Activated CD8-positive, alpha-beta memory T cell treated with anti-CD3 and anti-CD28 coated beads, Interleukin-2, amount 50 U/mL, for 24 hours (primary cell): ENCODE measurements at regions not wholly inside any gene's neighbourhood (a gene's known extent, or its start where the extent isn't known, plus 50 kb on each side); places are given as distances from the start of the nearest gene placed in this dataset.
A peak's percentile ranks its signal among the peaks of the same experiment; 100 is the strongest.
"Not testable (repeated sequence)": the region's sequence is repeated elsewhere in the genome, so short reads cannot be mapped to it uniquely, and the experiment has no call there.

Experiments
- DNase-seq: peaks from one replicate; pipeline ENCODE4 v3.0.0-alpha.2; 2020; ENCODE audit errors: extremely low read depth

DNA sequence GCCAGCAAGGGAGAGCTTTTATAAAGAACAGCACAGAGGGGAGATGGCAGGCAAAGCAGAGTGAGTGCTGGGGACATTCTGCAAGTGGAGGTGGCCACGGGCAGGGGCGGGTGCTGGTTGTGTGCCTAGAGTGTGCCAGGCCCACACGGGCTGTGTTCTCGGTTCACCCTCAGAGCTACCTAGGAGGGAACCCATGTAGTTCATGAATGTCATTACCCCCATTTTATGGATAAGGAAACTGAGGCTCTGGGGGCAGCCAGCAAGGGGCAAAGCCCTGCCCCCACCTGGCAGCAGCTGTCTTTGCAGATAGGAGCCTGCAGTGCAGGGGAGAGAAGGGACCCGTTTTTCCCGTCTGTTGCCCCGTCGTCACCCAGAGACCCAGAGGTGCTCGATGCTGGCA, 85.2 kb upstream of the NCOR2 start:
- no peak for DNase-seq

DNA sequence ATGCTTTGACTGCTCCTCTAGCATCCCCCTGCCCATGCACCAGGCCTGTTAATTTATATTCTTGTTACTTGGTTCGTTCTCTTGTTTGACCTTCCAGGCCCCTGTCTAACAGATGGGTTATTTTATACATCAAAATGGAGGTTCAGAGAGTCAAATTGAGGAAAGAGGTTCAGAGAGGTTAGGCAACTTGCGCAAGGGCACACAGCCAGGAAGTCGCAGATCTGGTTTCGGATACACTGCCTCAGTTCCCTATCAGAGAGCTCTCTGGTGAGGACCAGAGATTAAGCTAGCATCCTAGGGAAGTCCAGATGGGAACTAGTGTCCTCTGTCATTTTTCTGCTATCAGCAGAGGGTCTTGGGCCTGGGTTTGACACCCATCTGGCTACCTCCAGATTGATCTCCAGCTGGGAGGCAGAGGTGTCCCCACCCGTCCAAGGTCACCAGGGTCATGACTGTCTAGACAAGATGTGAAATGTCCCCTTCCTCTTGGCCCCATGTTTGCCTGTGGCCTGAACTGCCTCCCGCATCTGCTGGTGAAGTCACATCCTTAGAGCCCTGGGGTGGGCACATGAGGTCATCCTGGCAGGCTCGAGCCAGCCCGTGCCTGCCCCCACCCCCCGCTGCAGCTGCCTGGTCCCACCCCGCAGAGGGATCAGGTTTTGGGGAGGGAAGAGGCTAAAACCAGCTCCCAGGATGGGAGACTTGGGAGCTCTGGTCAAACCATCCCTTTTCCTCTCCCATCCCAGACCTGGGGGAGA, 84.3 kb upstream of the NCOR2 start:
- no peak for DNase-seq

DNA sequence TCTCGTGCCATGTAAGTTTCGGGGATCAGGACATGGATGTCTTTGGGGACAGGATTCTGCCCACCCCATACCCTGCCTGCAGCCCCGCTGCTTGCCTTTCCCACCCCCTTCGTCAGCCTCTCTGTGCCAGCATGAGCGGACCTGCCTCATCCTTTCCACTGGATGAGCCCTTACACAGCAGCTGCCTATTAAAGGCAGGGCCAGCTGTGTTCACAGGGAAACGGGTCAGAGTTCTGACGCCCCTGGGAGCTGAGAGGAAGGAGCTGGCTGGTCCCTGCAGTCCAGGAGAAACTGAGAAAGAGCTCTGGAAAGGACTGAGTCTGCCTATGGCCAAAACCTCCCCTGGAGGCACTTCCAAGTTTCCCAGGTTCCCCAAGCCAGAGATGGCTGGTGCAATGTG, 83.5 kb upstream of the NCOR2 start:
- no peak for DNase-seq

DNA sequence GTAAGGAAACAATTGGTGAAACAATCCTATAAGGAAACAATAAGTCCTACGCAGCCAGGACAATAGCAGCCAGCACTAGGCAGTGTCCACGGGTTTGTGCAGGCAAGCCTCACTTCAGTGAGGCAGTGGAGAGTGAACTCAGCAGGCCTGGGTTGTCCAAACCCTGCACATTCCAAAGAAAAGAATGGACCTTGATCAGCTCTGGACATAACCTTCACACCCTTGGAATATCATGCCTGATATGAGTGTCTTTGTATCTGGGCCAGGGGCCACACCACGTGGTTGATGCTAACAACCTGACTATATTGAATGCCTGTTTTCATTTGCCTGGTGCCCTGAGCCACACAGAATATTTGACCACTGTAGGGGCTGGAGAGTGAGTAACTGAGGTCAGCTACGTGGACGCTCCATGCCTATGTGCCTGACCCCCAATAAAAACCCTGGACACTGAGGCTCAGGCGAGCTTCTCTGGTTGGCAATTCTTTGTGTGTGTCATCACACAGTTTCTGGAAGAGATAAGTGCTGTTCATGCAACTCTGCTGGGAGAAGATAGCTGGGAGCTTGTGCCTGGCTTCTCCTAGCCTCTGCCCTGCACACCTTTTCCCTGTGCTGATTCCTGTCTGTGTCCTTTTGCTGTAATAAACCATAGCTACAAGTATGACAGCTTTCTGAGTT, 81.4 kb upstream of the NCOR2 start:
- no peak for DNase-seq

DNA sequence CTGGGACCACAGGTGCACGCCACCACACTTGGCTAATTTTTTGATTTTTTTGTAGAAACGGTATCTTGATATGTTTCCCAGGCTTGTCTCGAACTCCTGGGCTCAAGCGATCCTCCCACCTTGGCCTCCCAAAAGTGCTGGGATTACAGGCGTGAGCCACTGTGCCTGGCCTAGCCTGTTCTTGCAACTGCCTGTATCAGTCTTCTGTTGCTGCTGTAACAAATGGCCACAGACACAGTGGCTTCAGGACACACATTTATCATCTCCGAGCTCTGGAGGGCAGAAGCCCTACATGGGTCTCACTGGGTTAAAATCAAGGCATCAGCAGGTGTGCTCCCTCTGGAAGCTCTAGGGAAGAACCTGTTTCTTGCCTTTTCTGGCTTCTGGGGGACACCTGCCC, 79.9 kb upstream of the NCOR2 start:
- no peak for DNase-seq

DNA sequence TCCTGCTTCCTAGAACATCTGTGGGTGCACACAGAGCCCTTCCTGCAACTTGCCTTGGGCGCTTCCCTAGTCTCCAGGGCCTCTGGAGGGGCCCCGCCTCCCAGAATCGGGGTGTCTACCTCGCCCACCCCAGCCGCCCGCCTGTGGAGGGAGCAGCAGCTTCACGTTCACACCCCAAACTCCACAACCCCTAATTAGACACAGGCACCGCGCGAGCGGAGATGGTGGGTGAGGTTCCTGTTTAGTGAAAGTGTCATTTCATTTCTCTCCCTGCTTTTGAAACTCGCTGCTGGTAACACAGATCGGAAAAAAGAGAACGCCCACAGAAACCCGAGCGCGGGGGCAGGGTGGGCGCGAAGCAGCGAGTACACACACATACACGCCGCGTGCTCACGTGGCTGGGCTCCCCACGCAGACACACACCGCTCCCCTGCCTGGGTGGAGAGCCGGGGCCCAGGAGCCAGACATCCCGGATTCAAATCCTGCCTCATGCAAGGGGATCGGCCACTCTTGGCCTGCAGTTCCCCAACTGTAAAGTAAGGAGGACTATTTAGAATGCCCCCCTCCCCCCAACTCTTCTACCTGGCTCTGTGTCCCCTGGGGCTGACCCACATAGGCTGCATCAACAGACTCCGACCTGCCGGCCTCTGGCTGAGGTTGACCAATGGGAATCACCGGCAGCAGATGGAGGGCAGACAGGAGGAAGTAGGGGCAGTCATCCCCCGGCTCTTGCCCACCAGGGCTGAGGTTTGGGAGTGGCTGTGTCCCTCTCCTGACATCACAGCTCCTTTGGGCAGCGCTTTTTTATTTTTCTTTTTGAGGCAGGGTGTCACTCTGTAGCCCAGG, 79.2 kb upstream of the NCOR2 start:
- DNase-seq: peak; percentile 26

DNA sequence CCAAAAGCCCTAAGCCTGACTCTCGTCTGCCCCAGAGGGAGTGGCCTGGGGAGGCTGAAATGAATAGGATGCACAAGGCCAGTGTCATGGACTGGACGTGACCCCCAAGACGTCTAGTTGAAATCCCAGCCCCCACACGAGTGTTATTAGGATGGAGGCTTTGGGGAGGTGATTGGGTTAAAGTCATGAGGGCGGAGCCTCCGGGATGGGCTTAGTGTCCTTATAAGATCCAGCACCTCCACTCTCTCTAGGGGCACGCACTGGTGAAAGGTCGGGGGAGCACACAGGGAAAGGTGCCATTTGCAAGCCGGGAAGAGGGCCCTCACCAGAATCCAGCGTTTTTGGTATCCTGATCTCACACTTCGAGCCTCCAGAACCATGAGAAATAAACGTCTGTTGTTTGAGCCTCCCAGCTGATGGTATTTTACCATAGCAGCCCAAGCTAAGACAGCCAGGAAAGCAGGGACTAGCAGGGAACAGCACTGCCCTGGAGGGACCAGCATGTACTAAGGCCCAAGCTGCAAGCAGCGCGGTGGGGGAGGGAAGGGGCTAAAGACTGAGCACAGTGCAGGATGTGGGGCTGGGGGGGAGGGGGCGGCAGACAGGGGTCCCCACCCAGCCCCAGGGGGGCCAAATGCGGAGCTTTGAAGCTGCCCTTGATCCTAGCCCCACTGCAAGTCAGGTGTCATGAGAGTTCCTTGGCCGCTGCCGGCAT, 78.3 kb upstream of the NCOR2 start:
- no peak for DNase-seq

DNA sequence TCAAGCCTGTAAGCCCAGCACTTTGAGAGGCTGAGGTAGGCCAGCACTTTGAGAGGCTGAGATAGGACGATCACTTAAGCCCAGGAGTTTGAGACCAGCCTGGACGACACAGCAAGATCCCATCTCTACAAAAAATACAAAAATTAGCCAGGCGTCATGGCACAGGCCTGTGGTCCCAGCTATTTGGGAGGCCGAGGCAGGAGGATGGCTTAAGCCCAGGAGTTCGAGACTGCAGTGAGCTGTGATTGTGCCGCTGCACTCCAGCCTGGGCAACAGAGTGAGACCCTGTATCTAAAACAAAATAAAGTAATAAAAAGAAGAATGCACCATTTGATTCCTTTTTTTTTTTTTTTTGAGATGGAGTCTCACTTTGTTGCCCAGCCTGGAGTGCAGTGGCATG, 76.4 kb upstream of the NCOR2 start:
- DNase-seq: not testable (repeated sequence)

DNA sequence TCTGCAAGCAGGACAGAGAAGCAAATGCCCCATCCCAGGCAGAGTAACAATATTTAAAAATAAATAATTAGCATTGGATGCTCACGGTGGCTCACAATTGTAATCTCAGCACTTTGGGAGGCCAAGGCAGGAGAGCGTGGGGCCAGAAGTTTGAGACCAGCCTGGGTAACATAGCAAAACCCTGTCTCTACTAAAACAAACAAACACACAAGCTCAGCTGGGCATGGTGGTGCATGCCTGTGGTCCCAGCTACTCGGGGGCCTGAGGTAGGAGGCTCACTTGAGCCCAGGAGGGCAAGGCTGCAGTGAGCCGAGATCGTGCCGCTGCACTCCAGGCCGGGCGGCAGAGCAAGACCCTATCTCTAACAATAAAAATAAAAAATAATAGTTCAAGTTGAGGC, 74.7 kb upstream of the NCOR2 start:
- no peak for DNase-seq

DNA sequence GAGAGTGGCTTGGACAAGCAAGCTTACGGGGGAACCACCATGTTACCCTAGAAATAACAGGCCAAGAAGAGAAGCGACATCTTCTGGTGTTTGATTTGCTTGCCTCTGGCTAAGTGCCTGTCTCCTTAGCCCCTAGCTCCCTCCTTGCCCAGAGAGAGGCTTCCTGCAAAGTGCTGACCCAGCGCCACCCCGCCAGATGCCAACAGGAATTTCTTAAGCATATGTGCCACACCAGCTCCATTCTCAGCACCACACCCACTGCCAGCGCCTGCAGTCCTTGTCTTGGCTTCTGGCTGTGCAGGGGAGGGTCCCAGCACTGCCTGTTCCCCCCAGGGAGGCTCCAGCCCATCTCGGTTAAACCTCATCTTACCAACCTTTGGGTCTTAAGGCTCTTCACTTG, 74.2 kb upstream of the NCOR2 start:
- no peak for DNase-seq

DNA sequence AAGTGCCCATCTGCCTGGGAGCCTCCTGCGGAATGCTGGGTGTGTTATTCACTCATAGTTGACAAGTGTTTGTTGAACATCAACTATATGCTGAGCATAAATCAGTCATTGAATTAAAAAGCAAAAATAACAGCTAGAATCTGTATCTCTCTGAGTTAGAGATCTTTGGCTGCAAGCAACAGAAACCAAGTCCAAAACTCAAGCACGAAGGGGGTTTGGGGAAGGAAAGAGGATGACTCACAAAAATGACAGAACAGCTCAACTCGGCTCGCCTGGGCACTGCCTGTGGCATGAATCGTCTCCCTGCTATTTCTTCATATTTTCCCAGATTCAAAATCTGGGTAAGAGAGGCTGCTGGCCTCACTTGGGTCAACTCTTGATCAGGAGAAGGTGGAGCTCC, 72.6 kb upstream of the NCOR2 start:
- no peak for DNase-seq

DNA sequence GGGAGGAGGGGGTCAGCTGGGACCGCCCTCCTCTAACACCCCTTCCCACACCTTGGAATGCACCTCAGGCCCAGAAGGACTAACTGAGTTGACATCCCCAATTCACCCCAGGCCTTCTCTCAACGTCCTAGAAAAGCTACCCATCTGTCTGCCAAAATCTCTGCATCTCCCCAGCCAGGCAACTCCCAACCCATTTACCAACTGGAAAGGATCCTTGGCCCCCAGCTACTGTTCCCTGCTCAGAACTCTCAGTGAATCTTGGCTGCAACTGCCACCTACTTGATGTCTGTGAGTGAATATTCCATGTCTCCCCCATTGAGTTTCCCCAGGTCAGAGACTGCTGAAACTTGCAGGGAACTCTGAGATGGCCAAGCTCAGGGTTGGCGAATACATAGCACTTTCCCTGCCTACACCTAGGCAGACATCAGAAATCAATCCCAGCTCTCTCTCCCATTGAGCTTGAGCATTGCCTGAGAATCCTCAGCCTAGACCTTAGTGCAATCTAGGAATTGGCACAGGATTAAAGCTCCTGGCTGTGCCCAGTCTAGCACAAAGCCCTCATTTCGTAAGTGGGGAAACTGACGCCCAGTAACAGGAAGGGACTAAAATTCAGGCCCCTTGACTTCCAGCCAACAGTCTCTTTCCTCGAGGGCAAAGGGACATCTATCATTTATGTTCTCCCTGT, 71.9 kb upstream of the NCOR2 start:
- no peak for DNase-seq

DNA sequence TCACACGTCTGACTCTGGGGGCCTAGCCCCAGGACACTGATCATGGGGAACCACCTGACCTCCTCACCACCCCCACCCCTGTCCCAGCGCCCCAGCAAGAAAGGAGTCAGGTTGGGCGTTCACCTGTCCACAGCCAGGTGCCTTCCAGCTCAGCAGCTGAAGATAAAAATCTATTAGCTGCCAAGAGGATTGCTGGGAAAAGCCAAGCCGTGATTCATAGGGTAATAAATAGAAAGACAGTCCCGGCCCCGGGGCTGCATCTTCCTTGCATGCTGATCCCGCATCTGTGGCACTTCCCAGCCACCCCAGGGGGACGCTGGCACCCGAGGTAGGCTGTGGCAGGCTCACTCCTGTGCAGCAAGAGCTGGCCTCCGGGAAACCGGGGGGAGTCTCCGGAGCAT, 70.2 kb upstream of the NCOR2 start:
- DNase-seq: no peak

DNA sequence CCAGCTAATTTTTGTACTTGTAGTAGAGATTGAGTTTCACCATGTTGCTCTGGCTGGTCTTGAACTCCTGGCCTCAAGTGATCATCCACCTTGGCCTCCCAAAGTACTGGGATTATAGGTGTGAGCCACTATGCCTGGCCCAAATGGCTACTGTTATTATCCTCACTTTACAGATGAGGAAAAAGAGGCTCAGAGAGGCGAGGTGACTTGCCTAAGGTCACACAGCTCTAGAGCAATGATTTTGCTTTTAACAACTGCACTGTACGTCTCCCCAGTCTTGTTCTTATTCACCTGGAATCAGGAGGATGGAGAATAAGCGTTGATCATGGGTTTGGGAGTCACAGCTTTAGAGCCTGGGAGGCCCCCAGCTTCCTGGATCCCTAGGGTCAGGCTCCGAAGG, 69.8 kb upstream of the NCOR2 start:
- DNase-seq: no peak

DNA sequence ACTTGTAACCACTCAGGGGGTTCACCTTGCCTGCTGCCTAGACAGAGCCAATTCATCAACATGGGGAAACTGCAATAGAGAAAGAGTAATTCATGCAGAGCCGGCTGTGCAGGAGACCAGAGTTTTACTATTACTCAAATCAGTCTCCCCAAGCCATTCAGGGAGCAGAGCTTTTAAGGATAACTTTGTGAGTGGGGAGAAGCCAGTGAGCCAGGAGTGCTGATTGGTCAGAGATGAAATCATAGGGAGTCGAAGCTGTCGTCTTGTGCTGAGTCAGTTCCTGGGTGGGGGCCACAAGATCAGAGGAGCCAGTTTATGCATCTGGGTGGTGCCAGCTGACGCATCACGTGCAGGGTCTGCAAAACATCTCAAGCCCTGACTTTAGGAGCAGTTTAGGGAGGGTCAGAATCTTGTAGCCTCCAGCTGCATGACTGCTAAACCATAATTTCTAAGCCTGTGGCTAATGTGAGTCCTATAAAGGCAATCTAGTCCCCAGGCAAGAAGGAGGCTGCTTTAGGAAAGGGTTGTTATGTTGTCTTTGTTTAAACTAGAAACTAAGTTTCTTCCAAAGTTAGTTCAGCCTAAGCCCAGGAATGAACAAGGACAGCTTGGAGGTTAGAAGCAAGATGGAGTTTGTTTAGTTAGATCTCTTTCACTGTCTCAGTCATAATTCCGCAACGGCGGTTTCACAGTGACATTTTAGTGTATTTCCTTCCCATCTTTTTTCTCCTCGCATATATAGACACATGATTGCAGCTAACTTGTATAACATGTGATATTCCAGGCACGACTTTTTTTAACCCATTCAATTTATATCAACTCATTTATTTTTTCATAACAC, 68.9 kb upstream of the NCOR2 start:
- peak; percentile 32 for DNase-seq

DNA sequence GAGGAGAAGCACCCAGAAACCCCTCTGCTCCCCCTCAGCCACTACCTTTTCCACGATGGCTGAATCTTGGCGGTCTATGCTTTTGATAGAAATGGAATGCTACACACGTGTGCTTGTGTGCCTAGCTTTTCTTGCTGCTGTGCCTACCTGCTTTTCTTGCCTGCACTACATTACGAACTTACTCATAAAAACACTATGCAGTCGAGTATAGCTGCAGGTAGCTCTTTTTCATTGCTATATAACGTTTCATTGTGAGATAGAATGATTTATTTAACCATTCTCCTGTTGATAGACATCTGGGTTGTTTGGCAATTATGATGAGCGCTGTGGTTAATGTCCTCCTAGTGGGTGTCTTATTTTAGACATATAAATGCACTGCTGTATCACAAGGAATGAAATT, 67.9 kb upstream of the NCOR2 start:
- DNase-seq: no peak

DNA sequence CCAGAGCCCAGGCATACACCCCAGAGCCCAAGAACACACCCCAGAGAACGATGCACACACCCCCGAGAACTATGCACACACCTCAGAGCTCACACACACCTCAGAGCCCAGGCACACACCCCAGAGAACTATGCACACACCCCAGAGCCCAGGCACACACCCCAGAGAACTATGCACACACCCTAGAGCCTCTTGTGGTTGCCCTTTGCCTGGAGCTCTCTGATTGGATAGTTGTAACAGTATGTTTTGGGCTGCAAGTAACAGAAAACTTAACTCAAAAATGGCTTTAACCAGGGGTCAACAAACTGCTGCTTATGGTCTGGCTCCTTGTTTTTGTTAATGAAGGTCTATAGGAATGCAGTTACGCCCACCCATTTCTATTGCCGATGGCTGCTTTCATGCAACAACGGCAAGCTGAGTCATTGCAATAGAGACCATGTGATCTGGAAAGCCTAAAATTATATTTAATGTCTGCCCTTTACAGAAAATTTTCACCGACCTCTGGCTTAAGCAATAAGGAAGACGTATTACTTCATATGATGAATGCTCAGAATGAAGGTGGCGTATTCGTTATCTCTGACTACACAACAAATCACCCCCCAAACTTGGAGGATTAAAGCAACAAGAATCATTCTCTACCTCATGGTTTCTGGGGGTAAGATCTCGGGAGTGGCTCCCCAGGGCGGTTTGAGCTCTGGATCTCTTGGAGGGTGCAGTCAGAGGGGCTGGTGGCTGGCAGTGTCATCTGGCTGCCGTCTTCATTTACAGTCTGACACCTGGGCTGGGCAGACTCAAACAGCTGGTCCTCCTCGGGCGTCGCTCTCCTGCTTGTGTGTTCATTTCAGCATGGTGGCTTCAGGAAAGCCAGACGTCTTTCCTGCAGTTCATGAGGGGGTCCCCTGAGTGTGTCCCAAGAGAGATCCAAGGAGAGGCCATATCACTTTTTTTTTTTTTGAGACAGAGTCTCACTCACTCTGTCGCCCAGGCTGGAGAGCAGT, 66.3 kb upstream of the NCOR2 start:
- DNase-seq: no peak

DNA sequence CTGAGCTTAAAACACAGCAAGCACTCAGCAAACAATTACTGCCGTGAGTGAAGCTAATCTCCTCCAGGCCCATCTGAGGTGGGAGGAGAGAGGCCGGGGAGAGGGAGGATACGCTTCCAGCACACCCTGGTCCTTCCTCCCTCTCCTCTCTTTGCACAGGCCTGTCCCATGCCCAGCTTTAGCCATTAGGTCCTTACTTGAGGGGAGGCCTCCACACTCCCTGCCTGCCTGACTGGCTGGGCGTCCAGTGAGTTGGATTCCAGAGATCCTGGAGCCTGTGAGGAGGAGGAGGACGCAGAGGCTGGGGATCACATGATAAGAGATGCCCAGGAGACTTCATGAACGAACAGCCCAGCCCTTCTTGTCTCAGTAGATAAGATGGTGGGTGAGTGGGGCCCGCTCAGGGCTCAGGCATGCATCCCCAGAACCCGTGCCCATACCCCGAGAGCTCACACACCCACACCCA, 65.1 kb upstream of the NCOR2 start:
- DNase-seq: no peak

DNA sequence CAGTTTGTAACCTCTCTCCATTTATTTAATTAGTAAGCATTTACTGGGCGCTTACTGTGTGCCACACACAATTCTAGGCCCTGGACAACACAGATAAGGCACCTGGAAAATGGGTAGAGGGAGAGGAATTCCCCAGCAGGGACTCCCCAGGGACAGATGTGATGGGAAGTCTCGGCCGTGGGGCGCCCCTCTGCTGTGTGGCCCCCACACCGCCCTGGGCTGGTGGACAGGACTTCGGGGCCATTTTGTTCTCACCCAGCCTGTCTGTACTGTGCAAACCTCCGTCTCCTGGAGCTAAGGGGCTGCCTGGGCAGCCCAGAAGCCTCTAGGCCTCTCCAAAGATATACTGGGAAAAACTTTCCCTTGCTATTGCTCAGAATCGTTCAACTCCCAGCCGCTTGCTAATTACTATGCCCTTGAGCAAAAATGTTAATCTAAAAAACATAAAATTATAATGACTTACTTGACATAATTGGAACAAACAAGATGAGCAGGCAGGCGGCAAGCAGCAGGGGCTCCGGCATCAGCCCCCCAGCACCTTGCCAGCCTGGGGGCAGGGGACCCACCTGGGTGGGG, 64.4 kb upstream of the NCOR2 start:
- no peak for DNase-seq
